ENCODE measurements at regions not wholly inside any gene's neighbourhood (a gene's known extent, or its start where the extent isn't known, plus 50 kb on each side); places are given as distances from the start of the nearest gene placed in this dataset.

- Mint-ChIP-seq H3K4me3 (no peak overlapping the region), H3K27me3 (no peaks in the 10 kb centered on the region), H3K9me3 (peaks cover 3% of the 10 kb centered on the region), H3K27ac (no peak overlapping the region), H3K36me3 (ENCODE audit: low read depth) (no peaks in the 10 kb centered on the region), H3K4me1 (ENCODE audit: low read depth) (peaks cover 1% of the 10 kb centered on the region)
- CTCF ChIA-PET, result no interaction called here
- POLR2A ChIA-PET, result no interaction called here
- no peak for TF ChIP-seq CTCF (IDR thresholded peaks at IDR 0.05)
- no peak for DNase-seq
- intact Hi-C loops (cut with micrococcal nuclease), result no loop called here
- ATAC-seq, result no peak
Observed at GRCh38 chr11:13883589-13883988, 78.9 kb upstream of the SPON1 start.

GRCh38 chr11:13884158-13884799, 78.2 kb upstream of the SPON1 start:
- H3K27ac Mint-ChIP-seq, result no peak overlapping the region
- CTCF ChIA-PET, result no interaction called here

DNA sequence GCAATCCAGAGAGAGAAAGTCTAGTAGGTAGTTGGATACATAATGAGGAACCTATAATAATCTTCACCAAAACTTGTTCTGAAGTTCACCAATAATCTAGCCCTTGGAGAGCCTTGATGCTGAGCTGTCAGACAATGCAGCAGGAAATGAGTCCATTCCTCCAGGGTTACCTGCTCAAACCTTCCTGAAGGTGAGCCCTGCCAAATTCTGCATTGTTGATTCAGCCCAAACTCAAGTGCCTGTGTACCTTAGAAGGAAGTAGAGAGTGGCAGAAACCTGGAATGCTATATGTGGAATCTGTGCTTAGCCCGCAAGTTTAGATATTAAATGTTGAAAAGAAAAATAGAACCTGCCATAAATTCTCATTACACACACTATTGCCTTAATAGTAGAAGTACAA, 77.4 kb upstream of the SPON1 start:
- CTCF ChIA-PET, result interaction anchor here (1.9 kb wide), 1 partner anchor 13 kb away, joined by 4 read pairs; no protein-coding TSS in a partner anchor
- POLR2A ChIA-PET, result interaction anchor here (0.6 kb wide), 1 partner anchor 941 kb away, joined by 4 read pairs; no protein-coding TSS in a partner anchor

More at GRCh38 chr11:13884158-13884799, 78.2 kb upstream of the SPON1 start:
- Mint-ChIP-seq H3K27me3 (no peaks in the 10 kb centered on the region), H3K4me1 (ENCODE audit: low read depth) (peaks cover 1% of the 10 kb centered on the region), H3K36me3 (ENCODE audit: low read depth) (no peaks in the 10 kb centered on the region), H3K4me3 (no peak overlapping the region), H3K9me3 (peaks cover 3% of the 10 kb centered on the region)
- DNase-seq (no peak), ATAC-seq (no peak)
- POLR2A ChIA-PET, result no interaction called here
- no peak for TF ChIP-seq CTCF (IDR thresholded peaks at IDR 0.05)
- intact Hi-C loops (cut with micrococcal nuclease), result no loop called here

GRCh38 chr11:13889552-13890249, 72.8 kb upstream of the SPON1 start:
- DNase-seq (no peak), ATAC-seq (no peak)
- Mint-ChIP-seq H3K4me1 (ENCODE audit: low read depth) (peaks cover 1% of the 10 kb centered on the region), H3K36me3 (ENCODE audit: low read depth) (no peaks in the 10 kb centered on the region), H3K27ac (no peak overlapping the region), H3K27me3 (no peaks in the 10 kb centered on the region), H3K9me3 (peaks cover 3% of the 10 kb centered on the region), H3K4me3 (no peak overlapping the region)
- TF ChIP-seq CTCF (IDR thresholded peaks at IDR 0.05), result no peak
- POLR2A ChIA-PET, result no interaction called here
- intact Hi-C loops (cut with micrococcal nuclease), result no loop called here
- CTCF ChIA-PET, result no interaction called here

More for the DNA sequence above, 77.4 kb upstream of the SPON1 start:
- no peaks in the 10 kb centered on the region for H3K36me3 Mint-ChIP-seq (ENCODE audit: low read depth)
- no peak overlapping the region for H3K4me3 Mint-ChIP-seq
- no peaks in the 10 kb centered on the region for H3K27me3 Mint-ChIP-seq
- DNase-seq (no peak), ATAC-seq (no peak)
- intact Hi-C loops (cut with micrococcal nuclease), result no loop called here
- TF ChIP-seq CTCF (IDR thresholded peaks at IDR 0.05), result no peak
- peaks cover 3% of the 10 kb centered on the region for H3K9me3 Mint-ChIP-seq
- H3K4me1 Mint-ChIP-seq (ENCODE audit: low read depth), result peaks cover 1% of the 10 kb centered on the region
- no peak overlapping the region for H3K27ac Mint-ChIP-seq

- no peak for ATAC-seq
Observed at GRCh38 chr11:13891911-13892310, 70.6 kb upstream of the SPON1 start.

More at GRCh38 chr11:13891911-13892310, 70.6 kb upstream of the SPON1 start:
- no peak for TF ChIP-seq CTCF (IDR thresholded peaks at IDR 0.05)
- POLR2A ChIA-PET, result interaction anchor here (1.6 kb wide), 1 partner anchor 9 kb away, joined by 4 read pairs; no protein-coding TSS in a partner anchor
- peaks cover under 1% of the 10 kb centered on the region for H3K4me1 Mint-ChIP-seq (ENCODE audit: low read depth)
- H3K27ac Mint-ChIP-seq, result no peak overlapping the region
- H3K4me3 Mint-ChIP-seq, result no peak overlapping the region
- H3K9me3 Mint-ChIP-seq, result peaks cover under 1% of the 10 kb centered on the region
- CTCF ChIA-PET, result interaction anchor here (0.6 kb wide), 1 partner anchor 21 kb away, joined by 3 read pairs; no protein-coding TSS in a partner anchor
- H3K27me3 Mint-ChIP-seq, result no peaks in the 10 kb centered on the region
- intact Hi-C loops (cut with micrococcal nuclease), result no loop called here
- H3K36me3 Mint-ChIP-seq (ENCODE audit: low read depth), result no peaks in the 10 kb centered on the region
- DNase-seq, result no peak
